Activated CD4-positive, alpha-beta T cell treated with anti-CD3 and anti-CD28 coated beads, Interleukin-10, Interleukin-2, amounts not matched to agents 100 ng/mL and 50 ng/mL, durations not matched to agents 16 hours and 8 hours (primary cell): ENCODE measurements at regions not wholly inside any gene's neighbourhood (a gene's known extent, or its start where the extent isn't known, plus 50 kb on each side); places are given as distances from the start of the nearest gene placed in this dataset.

Experiments used
- DNase-seq: peaks from one replicate; pipeline ENCODE4 v3.0.0-alpha.2; 2020

DNA sequence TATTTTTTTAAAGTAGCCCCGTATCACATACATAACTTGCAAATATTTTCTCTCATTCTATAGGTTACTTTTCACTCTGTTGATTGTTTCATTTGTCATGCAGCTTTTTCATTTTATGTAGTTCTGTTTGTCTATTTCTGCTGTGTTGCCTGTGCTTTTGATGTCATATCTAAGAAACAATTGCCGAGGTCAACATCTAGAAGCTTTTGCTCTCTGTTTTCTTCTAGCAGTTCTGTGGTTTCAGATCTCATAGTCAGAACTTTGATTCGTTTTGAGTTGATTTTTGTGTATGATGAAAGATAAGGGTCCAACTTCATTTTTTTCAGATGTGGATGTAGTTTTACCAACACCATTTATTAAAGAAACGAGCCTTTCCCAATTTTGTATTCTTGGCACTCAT is 79.5 kb downstream of the CD200 start:
- DNase-seq: peak; percentile 37

DNA sequence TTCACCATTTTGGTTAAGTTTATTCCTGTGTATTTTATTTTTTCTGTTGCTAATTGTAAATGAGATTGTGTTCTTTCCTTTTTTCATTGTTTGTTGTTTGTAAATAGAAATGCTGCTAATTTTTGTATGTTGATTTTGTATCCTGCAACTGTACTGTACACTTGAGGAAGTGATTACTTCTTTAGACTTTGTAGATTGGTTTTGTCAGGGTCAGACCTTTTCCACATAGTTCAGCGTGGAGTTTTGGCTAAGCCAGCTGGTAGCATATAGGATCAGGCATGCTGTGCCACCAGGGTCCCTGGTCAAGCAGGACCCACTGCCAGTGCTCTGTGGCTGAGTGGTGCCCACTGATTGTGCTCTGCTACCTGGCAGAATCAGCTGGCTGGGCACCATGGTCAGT is 80.1 kb downstream of the CD200 start:
- no peak for DNase-seq

DNA sequence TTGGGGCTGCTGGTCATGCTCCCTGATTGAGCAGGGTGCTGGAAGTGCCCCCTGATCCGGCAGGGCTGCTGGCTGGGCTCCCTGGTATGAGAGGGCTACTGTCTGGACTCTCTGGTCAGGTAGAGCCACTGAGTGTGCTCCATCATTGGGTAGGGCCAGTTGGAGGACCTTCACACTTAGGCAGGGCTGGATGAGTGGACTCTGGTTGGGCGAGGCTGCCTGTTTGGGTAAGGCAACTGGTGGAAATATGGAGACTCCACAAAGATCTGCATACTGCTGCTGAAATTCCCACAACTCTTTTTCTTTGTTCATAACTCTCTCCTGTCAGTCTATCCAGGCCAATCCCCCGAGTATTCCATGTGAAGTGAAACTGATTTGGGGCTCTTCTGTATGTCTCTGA is 80.8 kb downstream of the CD200 start:
- no peak for DNase-seq
